ENCODE measurements at regions not wholly inside any gene's neighbourhood (a gene's known extent, or its start where the extent isn't known, plus 50 kb on each side); places are given as distances from the start of the nearest gene placed in this dataset.
A peak's percentile ranks its signal among the peaks of the same experiment; 100 is the strongest.
"Not testable (repeated sequence)": the region's sequence is repeated elsewhere in the genome, so short reads cannot be mapped to it uniquely, and the experiment has no call there.

GRCh38 chr2:144989579-144990270, 469.8 kb upstream of the ZEB2 start:
- DNase-seq (ENCODE audit: extremely low read depth, low read depth) = no peak

GRCh38 chr2:144988591-144988990, 468.7 kb upstream of the ZEB2 start:
- no peak for DNase-seq (ENCODE audit: extremely low read depth, low read depth)

GRCh38 chr2:144986691-144987090, 466.8 kb upstream of the ZEB2 start:
- DNase-seq (ENCODE audit: extremely low read depth, low read depth) = no peak

- DNase-seq (ENCODE audit: extremely low read depth, low read depth) = no peak
These were observed 464.1 kb upstream of the ZEB2 start for GRCh38 chr2:144984038-144984437.

GRCh38 chr2:144983107-144983506, 463.2 kb upstream of the ZEB2 start:
- DNase-seq (ENCODE audit: extremely low read depth, low read depth) = no peak

- DNase-seq (ENCODE audit: extremely low read depth, low read depth) = no peak
These were observed 462.6 kb upstream of the ZEB2 start for GRCh38 chr2:144982481-144982880.

GRCh38 chr2:144975881-144976280, 456.0 kb upstream of the ZEB2 start:
- DNase-seq (ENCODE audit: extremely low read depth, low read depth) = no peak

GRCh38 chr2:144972676-144973075, 452.8 kb upstream of the ZEB2 start:
- no peak for DNase-seq (ENCODE audit: extremely low read depth, low read depth)

GRCh38 chr2:144971786-144972335, 451.9 kb upstream of the ZEB2 start:
- DNase-seq (ENCODE audit: extremely low read depth, low read depth) = no peak

GRCh38 chr2:144970410-144970809, 450.5 kb upstream of the ZEB2 start:
- DNase-seq (ENCODE audit: extremely low read depth, low read depth) = not testable (repeated sequence)

- DNase-seq (ENCODE audit: extremely low read depth, low read depth) = not testable (repeated sequence)
These were observed 449.6 kb upstream of the ZEB2 start for GRCh38 chr2:144969564-144969963.

GRCh38 chr2:144967961-144968360, 448.0 kb upstream of the ZEB2 start:
- no peak for DNase-seq (ENCODE audit: extremely low read depth, low read depth)

GRCh38 chr2:144965172-144965571, 445.3 kb upstream of the ZEB2 start:
- no peak for DNase-seq (ENCODE audit: extremely low read depth, low read depth)

GRCh38 chr2:144963031-144963430, 443.1 kb upstream of the ZEB2 start:
- DNase-seq (ENCODE audit: extremely low read depth, low read depth) = no peak

- no peak for DNase-seq (ENCODE audit: extremely low read depth, low read depth)
These were observed 439.5 kb upstream of the ZEB2 start for GRCh38 chr2:144959416-144959815.

- peak; percentile 99 for DNase-seq (ENCODE audit: extremely low read depth, low read depth)
These were observed 431.1 kb upstream of the ZEB2 start for GRCh38 chr2:144950899-144951560.

GRCh38 chr2:144948205-144948855, 428.4 kb upstream of the ZEB2 start:
- no peak for DNase-seq (ENCODE audit: extremely low read depth, low read depth)

- no peak for DNase-seq (ENCODE audit: extremely low read depth, low read depth)
These were observed 427.8 kb upstream of the ZEB2 start for GRCh38 chr2:144947709-144948037.

GRCh38 chr2:144946263-144946662, 426.3 kb upstream of the ZEB2 start:
- no peak for DNase-seq (ENCODE audit: extremely low read depth, low read depth)

GRCh38 chr2:144944546-144945220, 424.8 kb upstream of the ZEB2 start:
- DNase-seq (ENCODE audit: extremely low read depth, low read depth) = peak; percentile 44

GRCh38 chr2:144943986-144944385, 424.1 kb upstream of the ZEB2 start:
- DNase-seq (ENCODE audit: extremely low read depth, low read depth) = peak; percentile 94

All from NCI-H460 (cell line).